H9 (cell line): ENCODE measurements at regions not wholly inside any gene's neighbourhood (a gene's known extent, or its start where the extent isn't known, plus 50 kb on each side); places are given as distances from the start of the nearest gene placed in this dataset.

ENCODE experiments used
- DNase-seq: peaks from one replicate; pipeline ENCODE4 v3.0.0-alpha.2; 2017
- H2AFZ ChIP-seq: one replicate; pipeline ENCODE4 v1.6.1; 2013; ENCODE audit warnings: mild to moderate bottlenecking, low read length, control low read depth, moderate library complexity
- H2AK5ac ChIP-seq: 2 replicates; pipeline ENCODE4 v1.6.1; 2013; ENCODE audit warnings: low read length, control low read depth, mixed read lengths; ENCODE audit not compliant: insufficient read length
- H2BK120ac ChIP-seq: one replicate; pipeline ENCODE4 v1.6.1; 2013; ENCODE audit warnings: low read depth, mild to moderate bottlenecking, low read length, control low read depth, inconsistent platforms; ENCODE audit not compliant: poor library complexity, severe bottlenecking
- H2BK12ac ChIP-seq: 2 replicates; pipeline ENCODE4 v1.6.1; 2013; ENCODE audit warnings: low read length, control low read depth, mixed read lengths, low read depth; ENCODE audit not compliant: insufficient read length
- H2BK15ac ChIP-seq: 2 replicates; pipeline ENCODE4 v1.6.1; 2013; ENCODE audit warnings: low read depth, low read length, control low read depth
- H2BK20ac ChIP-seq: one replicate; pipeline ENCODE4 v1.6.1; 2013; ENCODE audit warnings: low read depth, mild to moderate bottlenecking, low read length, control low read depth, inconsistent platforms; ENCODE audit not compliant: poor library complexity, severe bottlenecking
- H2BK5ac ChIP-seq: 2 replicates; pipeline ENCODE4 v1.6.1; 2013; ENCODE audit warnings: low read length, control low read depth, mixed read lengths; ENCODE audit not compliant: insufficient read length
- H3K14ac ChIP-seq: 2 replicates; pipeline ENCODE4 v1.6.1; 2013; ENCODE audit warnings: low read length, control low read depth; ENCODE audit not compliant: insufficient read depth
- H3K18ac ChIP-seq: 2 replicates; pipeline ENCODE4 v1.6.1; 2013; ENCODE audit warnings: low read depth, mild to moderate bottlenecking, mixed read lengths, low read length, control low read depth; ENCODE audit not compliant: insufficient read length
- H3K23ac ChIP-seq: 2 replicates; pipeline ENCODE4 v1.6.1; 2013; ENCODE audit warnings: low read length, control low read depth, mixed read lengths, low read depth; ENCODE audit not compliant: insufficient read length
- H3K23me2 ChIP-seq: 2 replicates; pipeline ENCODE4 v1.6.1; 2013; ENCODE audit warnings: low read depth, mild to moderate bottlenecking, mixed read lengths, low read length, control low read depth; ENCODE audit not compliant: insufficient read length, poor library complexity, severe bottlenecking
- H3K27ac ChIP-seq: 2 replicates; pipeline ENCODE4 v1.5.1; 2013; ENCODE audit warnings: low read length, control low read depth, mixed read lengths, low read depth; ENCODE audit not compliant: insufficient read length
- H3K27me3 ChIP-seq: 2 replicates; pipeline ENCODE4 v1.6.1; 2013; ENCODE audit warnings: low read length, control low read depth, inconsistent platforms; ENCODE audit not compliant: insufficient read depth
- H3K4ac ChIP-seq: 2 replicates; pipeline ENCODE4 v1.6.1; 2013; ENCODE audit warnings: low read depth, mild to moderate bottlenecking, control low read depth, inconsistent platforms, low read length, moderate library complexity
- H3K4me1 ChIP-seq: 2 replicates; pipeline ENCODE4 v1.6.1; 2013; ENCODE audit warnings: low read length, control low read depth, inconsistent platforms; ENCODE audit not compliant: insufficient read depth
- H3K4me2 ChIP-seq: 2 replicates; pipeline ENCODE4 v1.6.1; 2013; ENCODE audit warnings: low read length, control low read depth, mixed read lengths; ENCODE audit not compliant: insufficient read length, insufficient read depth
- H3K56ac ChIP-seq: 2 replicates; pipeline ENCODE4 v1.6.1; 2013; ENCODE audit warnings: low read depth, mild to moderate bottlenecking, mixed read lengths, low read length, control low read depth; ENCODE audit not compliant: insufficient read length
- H3K79me1 ChIP-seq: 2 replicates; pipeline ENCODE4 v1.6.1; 2013; ENCODE audit warnings: low read depth, mild to moderate bottlenecking, moderate library complexity, low read length, control low read depth, inconsistent platforms; ENCODE audit not compliant: insufficient read depth, poor library complexity, severe bottlenecking
- H3K79me2 ChIP-seq: 2 replicates; pipeline ENCODE4 v1.6.1; 2013; ENCODE audit warnings: low read length, control low read depth, inconsistent platforms; ENCODE audit not compliant: insufficient read depth
- H3K9ac ChIP-seq: 2 replicates; pipeline ENCODE4 v1.6.1; 2013; ENCODE audit warnings: low read length, control low read depth, mixed read lengths; ENCODE audit not compliant: insufficient read length; ENCODE audit errors: extremely low read depth
- H3K9me3 ChIP-seq: one replicate; pipeline ENCODE4 v1.6.1; 2013; ENCODE audit warnings: low read depth, low read length, inconsistent platforms; ENCODE audit not compliant: control insufficient read depth
- H3T11ph ChIP-seq: one replicate; pipeline ENCODE4 v1.6.1; 2013; ENCODE audit warnings: mild to moderate bottlenecking, low read length, control low read depth, inconsistent platforms
- H4K20me1 ChIP-seq: one replicate; pipeline ENCODE4 v1.6.1; 2013; ENCODE audit not compliant: control insufficient read depth, insufficient read length, insufficient read depth
- H4K5ac ChIP-seq: 2 replicates; pipeline ENCODE4 v1.6.1; 2013; ENCODE audit warnings: low read depth, mild to moderate bottlenecking, mixed read lengths, low read length, control low read depth; ENCODE audit not compliant: insufficient read length
- H4K8ac ChIP-seq: replicated peaks from 2 replicates; pipeline ENCODE4 v1.6.1; 2013; ENCODE audit warnings: low read length, control low read depth, mixed read lengths, low read depth; ENCODE audit not compliant: insufficient read length
- H4K91ac ChIP-seq: 2 replicates; pipeline ENCODE4 v1.6.1; 2013; ENCODE audit warnings: low read depth, mild to moderate bottlenecking, moderate library complexity, mixed read lengths, low read length, control low read depth; ENCODE audit not compliant: insufficient read length
- H3K27ac Mint-ChIP-seq, 3 experiments: 2 replicates in 2 of 3; 3 replicates in 1 of 3; pipeline ENCODE4 v1.8.0; 2020 to 2021; ENCODE audit warnings: mixed read lengths in 3 of 3, mild to moderate bottlenecking in 1 of 3, moderate library complexity in 1 of 3
- H3K27me3 Mint-ChIP-seq: 2 replicates; pipeline ENCODE4 v1.8.0; 2021; ENCODE audit warnings: low read depth, mild to moderate bottlenecking, moderate library complexity, mixed read lengths
- H3K36me3 Mint-ChIP-seq, 3 experiments: 2 replicates in 2 of 3; 3 replicates in 1 of 3; pipeline ENCODE4 v1.8.0; 2020 to 2021; ENCODE audit warnings: low read depth in 3 of 3, mixed read lengths in 3 of 3; ENCODE audit not compliant: insufficient read depth in 1 of 3
- H3K4me1 Mint-ChIP-seq, 2 experiments: 2 replicates each; pipeline ENCODE4 v1.8.0; 2020; ENCODE audit warnings: mixed read lengths in 2 of 2
- H3K4me3 Mint-ChIP-seq, 2 experiments: 2 replicates in 1 of 2; 3 replicates in 1 of 2; pipeline ENCODE4 v1.8.0; 2020 to 2021; ENCODE audit warnings: mild to moderate bottlenecking in 2 of 2, mixed read lengths in 2 of 2, moderate library complexity in 1 of 2
- H3K9me3 Mint-ChIP-seq, 2 experiments: 2 replicates in 1 of 2; 3 replicates in 1 of 2; pipeline ENCODE4 v1.8.0; 2020; ENCODE audit warnings: mild to moderate bottlenecking in 2 of 2, mixed read lengths in 2 of 2, moderate library complexity in 1 of 2
- TF ChIP-seq, protein P1 (sequence below): fragments of 200-600 bp; sonication (generic); conservative IDR thresholded peaks from 3 replicates; pipeline ENCODE4 v1.8.0; 2021; ENCODE audit warnings: antibody characterized with exemption, mild to moderate bottlenecking

- Histone ChIP-seq H2AK5ac (no peak overlapping the region), H3K4ac (no peak overlapping the region), H3K4me1 (no peaks in the 10 kb centered on the region; the same call in 1 of the 2 replicates), H3K27me3 (no peaks in the 10 kb centered on the region), H3K14ac (no peak overlapping the region), H3K9me3 (no peaks in the 10 kb centered on the region), H3K27ac (no peak overlapping the region), H2AFZ (no peak overlapping the region), H4K20me1 (no peaks in the 10 kb centered on the region), H3K9ac (no peak overlapping the region), H4K5ac (no peak overlapping the region), H3K79me2 (no peaks in the 10 kb centered on the region), H2BK5ac (no peak overlapping the region), H4K8ac (no peak overlapping the region), H3K23ac (no peak overlapping the region), H2BK15ac (no peak overlapping the region), H3K56ac (no peak overlapping the region), H3K79me1 (no peaks in the 10 kb centered on the region), H4K91ac (no peak overlapping the region), H2BK20ac (no peak overlapping the region), H3K18ac (no peak overlapping the region), H2BK12ac (no peak overlapping the region), H2BK120ac (no peak overlapping the region), H3T11ph (no peak overlapping the region), H3K4me2 (no peak overlapping the region), H3K23me2 (no peaks in the 10 kb centered on the region)
- TF ChIP-seq, protein P1, sequence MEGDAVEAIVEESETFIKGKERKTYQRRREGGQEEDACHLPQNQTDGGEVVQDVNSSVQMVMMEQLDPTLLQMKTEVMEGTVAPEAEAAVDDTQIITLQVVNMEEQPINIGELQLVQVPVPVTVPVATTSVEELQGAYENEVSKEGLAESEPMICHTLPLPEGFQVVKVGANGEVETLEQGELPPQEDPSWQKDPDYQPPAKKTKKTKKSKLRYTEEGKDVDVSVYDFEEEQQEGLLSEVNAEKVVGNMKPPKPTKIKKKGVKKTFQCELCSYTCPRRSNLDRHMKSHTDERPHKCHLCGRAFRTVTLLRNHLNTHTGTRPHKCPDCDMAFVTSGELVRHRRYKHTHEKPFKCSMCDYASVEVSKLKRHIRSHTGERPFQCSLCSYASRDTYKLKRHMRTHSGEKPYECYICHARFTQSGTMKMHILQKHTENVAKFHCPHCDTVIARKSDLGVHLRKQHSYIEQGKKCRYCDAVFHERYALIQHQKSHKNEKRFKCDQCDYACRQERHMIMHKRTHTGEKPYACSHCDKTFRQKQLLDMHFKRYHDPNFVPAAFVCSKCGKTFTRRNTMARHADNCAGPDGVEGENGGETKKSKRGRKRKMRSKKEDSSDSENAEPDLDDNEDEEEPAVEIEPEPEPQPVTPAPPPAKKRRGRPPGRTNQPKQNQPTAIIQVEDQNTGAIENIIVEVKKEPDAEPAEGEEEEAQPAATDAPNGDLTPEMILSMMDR = no peak
- no peak for DNase-seq
- H3K27me3 Mint-ChIP-seq = no peaks in the 10 kb centered on the region
- no peak overlapping the region for H3K27ac Mint-ChIP-seq
- H3K9me3 Mint-ChIP-seq = peaks cover 13 to 14% of the 10 kb centered on the region in 2 experiments; a peak in 4 of 5 replicates
- peaks cover 6% of the 10 kb centered on the region in 2 experiments for H3K4me1 Mint-ChIP-seq
- no peak overlapping the region for H3K4me3 Mint-ChIP-seq
- peaks cover 0 to 14% (median 12%) of the 10 kb centered on the region in 3 experiments; a peak in 4 of 7 replicates for H3K36me3 Mint-ChIP-seq
Observed at GRCh38 chr11:25587496-25587895, 744.4 kb upstream of the ANO3 start.
